H1 (cell line): ENCODE measurements at regions not wholly inside any gene's neighbourhood (a gene's known extent, or its start where the extent isn't known, plus 50 kb on each side); places are given as distances from the start of the nearest gene placed in this dataset.

Experiments used
- CHD2 ChIP-seq: IDR thresholded peaks from 2 replicates; pipeline ENCODE4 v1.6.1; 2012; ENCODE audit warnings: low read length, improper control_type of control experiment
- E2F6 ChIP-seq: IDR thresholded peaks from 2 replicates; pipeline ENCODE4 v1.6.1; 2012; ENCODE audit warnings: inconsistent platforms
- GABPA ChIP-seq: IDR thresholded peaks from 2 replicates; pipeline ENCODE4 v1.6.1; 2011; ENCODE audit warnings: mild to moderate bottlenecking, low read length, moderate library complexity, borderline replicate concordance; ENCODE audit not compliant: insufficient read depth
- HDAC2 ChIP-seq, 2 experiments: fragments of 300-600 bp in 1 of 2; sonication (generic) in 1 of 2; IDR thresholded peaks; 2 replicates each; pipeline ENCODE4 v1.6.1; 2011 to 2012; ENCODE audit warnings: low read depth in 2 of 2, low read length in 2 of 2, mild to moderate bottlenecking in 2 of 2, moderate library complexity in 2 of 2, borderline replicate concordance in 1 of 2, inconsistent platforms in 1 of 2
- KDM1A ChIP-seq: fragments of 200-600, 300-600 bp; sonication (generic); IDR thresholded peaks from 2 replicates; pipeline ENCODE4 v1.7.1; 2016; ENCODE audit warnings: mild to moderate bottlenecking, low read length, borderline replicate concordance
- SP4 ChIP-seq: IDR thresholded peaks from 2 replicates; pipeline ENCODE4 v1.6.1; 2012; ENCODE audit warnings: low read length, inconsistent platforms

GRCh38 chr11:23112390-23112789 lies 252.1 kb upstream of the CCDC179 start (continued):
- TF ChIP-seq SP4, result no peak
- no peak for TF ChIP-seq CHD2
- no peak for TF ChIP-seq HDAC2 (IDR thresholded peaks at IDR 0.05; ENCODE audit: borderline replicate concordance in 1 of 2, low read depth in 2 of 2, low read length in 2 of 2)
- TF ChIP-seq GABPA, result no peak
- no peak for TF ChIP-seq KDM1A
- no peak for TF ChIP-seq E2F6
